HEK293T (cell line): ENCODE measurements at regions not wholly inside any gene's neighbourhood (a gene's known extent, or its start where the extent isn't known, plus 50 kb on each side); places are given as distances from the start of the nearest gene placed in this dataset.

Experiments used
- HDGF ChIP-seq: fragments of 450-650 bp; IDR thresholded peaks from 2 replicates; pipeline ENCODE4 v1.6.1; 2017; ENCODE audit warnings: antibody characterized with exemption, borderline replicate concordance
- ZNF384 ChIP-seq: fragments of 450-650 bp; IDR thresholded peaks from 2 replicates; pipeline ENCODE4 v1.6.1; 2016

- TF ChIP-seq ZNF384 (no peak), HDGF (no peak)
Observed at GRCh38 chr1:87688136-87688535, 359.5 kb downstream of the LMO4 start.
